Caki2 (cell line): ENCODE measurements at regions not wholly inside any gene's neighbourhood (a gene's known extent, or its start where the extent isn't known, plus 50 kb on each side); places are given as distances from the start of the nearest gene placed in this dataset.

Experiments
- DNase-seq: peaks from one replicate; pipeline ENCODE4 v3.0.0-alpha.2; 2015; ENCODE audit warnings: low read depth
- in situ Hi-C: cut with HindIII; loops from 2 replicates; pipeline ENCODE4 v1.10.0; 2016; ENCODE audit warnings: low sequenced_read_pairs, low pct_unique_long_range_greater_than_20kb, mixed read lengths

DNA sequence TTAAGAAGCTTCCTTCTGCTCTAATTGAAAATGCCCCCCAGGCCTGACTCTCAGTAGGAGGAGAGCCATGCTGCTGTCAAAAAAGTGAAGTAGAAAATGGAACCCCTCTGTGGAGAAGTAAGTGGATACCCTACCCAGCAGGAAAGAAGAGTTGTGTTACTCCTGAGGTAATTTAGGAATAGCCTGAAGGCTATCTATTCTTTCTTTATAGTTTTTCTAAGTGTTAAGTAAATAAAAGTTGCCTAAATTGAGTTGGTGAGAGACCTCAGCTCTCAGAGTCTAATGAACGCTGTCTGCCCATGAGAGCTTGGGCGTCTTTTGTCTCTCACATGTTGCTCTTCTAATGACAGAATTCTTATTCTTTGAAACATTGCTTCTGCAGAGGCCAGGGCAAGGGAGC is 116.2 kb downstream of the NSUN3 start:
- DNase-seq, result no peak
- in situ Hi-C loops, result no loop called here

DNA sequence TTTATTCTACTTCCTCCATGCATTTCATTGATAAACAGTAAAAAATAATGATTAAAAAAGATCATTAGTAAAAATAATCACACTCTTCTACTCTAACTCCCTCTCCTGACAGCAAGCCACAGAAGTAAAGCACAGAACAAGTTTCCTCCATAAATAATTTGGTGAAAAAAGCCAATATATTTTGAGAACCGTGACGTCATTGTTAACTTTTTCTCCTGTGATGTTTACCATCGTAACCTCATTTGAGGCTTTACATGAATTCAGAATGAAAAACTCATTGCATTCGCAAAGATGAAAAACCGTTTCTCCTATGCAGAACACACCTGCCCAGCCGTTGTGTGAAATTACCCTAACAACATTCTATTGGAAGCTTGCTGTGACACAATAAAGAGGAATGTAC is 120.7 kb downstream of the NSUN3 start:
- no peak for DNase-seq
- in situ Hi-C loops, result no loop called here

- in situ Hi-C loops, result no loop called here
- DNase-seq, result no peak
These were observed 121.9 kb downstream of the NSUN3 start for GRCh38 chr3:94184781-94185180.

- in situ Hi-C loops, result no loop called here
- DNase-seq, result no peak
These were observed 122.9 kb downstream of the NSUN3 start for GRCh38 chr3:94185753-94186152.

GRCh38 chr3:94187697-94188096 is 124.8 kb downstream of the NSUN3 start:
- in situ Hi-C loops, result no loop called here

DNA sequence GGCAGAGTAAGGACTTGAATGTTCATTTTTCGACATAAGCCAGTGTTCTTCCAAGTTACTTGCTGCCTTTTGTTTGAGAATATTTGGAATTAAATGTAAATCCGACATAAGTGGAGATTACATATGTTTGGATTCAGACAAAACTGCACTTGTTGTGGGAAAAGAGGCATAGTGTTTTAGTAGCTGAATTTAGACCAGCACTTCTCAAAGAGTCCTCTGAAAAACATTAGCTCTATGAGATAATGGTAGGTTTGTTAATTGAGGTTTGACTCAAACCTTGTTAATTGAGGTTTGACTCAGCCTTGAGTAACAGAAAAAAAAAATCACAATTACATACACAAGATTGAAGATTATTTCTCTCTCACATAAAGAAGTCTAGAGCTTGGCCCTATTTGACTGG is 132.5 kb downstream of the NSUN3 start:
- in situ Hi-C loops, result no loop called here
- DNase-seq, result no peak

More at GRCh38 chr3:94187697-94188096, 124.8 kb downstream of the NSUN3 start:
- no peak for DNase-seq

DNA sequence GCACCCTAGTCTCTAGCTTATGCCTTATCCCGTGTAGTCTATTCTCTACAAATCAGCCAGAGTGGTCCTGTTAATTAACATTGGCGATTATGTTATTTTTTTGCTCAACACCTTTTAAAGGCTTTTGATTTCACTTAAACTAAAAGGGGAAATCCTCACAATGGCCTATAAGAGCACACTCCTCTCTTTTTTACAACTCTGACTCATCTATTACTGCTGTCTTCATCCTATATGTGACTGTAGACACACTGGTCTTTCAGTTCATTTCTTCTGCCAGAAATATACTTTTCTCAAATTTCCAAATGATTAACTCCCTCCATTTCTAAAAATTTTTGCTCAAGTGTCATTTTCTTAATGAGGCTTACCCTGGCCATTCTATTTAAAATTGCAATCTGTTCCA is 143.4 kb downstream of the NSUN3 start:
- in situ Hi-C loops, result no loop called here
- no peak for DNase-seq

DNA sequence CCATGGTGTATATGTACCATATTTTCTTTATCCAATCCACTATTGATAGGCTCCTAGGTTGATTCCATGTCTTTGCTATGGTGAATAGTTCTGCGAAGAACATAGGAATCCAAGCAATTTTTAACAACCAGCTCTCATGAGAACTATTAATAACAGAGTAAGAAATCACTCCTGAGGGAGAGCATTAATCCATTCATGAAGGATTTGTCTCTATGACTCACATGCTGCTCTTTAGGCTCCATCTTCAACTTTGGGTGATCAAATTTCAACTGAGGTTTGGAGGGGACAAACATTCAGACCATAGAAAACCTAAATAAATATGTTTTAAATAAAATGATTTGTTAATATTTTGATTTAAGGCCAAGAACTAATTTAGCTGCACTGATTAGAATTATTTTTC is 147.4 kb downstream of the NSUN3 start:
- in situ Hi-C loops, result no loop called here
- no peak for DNase-seq

GRCh38 chr3:94217406-94217805 is 154.5 kb downstream of the NSUN3 start:
- no peak for DNase-seq
- in situ Hi-C loops, result no loop called here

DNA sequence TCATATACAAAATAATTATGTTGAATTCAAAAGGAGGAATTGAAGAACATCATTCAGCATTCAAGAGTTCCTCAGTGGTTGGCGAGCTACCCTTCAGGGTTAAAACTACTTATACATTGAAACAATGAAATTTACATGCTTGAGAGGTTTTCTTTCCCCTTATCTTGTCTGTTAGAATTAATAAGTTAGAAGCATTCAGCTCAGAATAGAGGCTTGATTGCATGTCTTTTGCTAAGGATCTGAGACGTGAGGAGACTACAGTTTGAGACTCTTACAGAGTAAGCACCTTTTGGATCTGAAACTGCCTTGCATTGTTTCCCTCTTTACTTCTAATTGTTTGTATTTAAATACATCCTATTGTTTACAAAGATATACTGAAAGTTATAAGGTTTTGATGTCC is 157.6 kb downstream of the NSUN3 start:
- in situ Hi-C loops, result no loop called here

GRCh38 chr3:94221829-94222228 is 159.0 kb downstream of the NSUN3 start:
- in situ Hi-C loops, result no loop called here

More for the DNA sequence above, 157.6 kb downstream of the NSUN3 start:
- DNase-seq, result no peak

DNA sequence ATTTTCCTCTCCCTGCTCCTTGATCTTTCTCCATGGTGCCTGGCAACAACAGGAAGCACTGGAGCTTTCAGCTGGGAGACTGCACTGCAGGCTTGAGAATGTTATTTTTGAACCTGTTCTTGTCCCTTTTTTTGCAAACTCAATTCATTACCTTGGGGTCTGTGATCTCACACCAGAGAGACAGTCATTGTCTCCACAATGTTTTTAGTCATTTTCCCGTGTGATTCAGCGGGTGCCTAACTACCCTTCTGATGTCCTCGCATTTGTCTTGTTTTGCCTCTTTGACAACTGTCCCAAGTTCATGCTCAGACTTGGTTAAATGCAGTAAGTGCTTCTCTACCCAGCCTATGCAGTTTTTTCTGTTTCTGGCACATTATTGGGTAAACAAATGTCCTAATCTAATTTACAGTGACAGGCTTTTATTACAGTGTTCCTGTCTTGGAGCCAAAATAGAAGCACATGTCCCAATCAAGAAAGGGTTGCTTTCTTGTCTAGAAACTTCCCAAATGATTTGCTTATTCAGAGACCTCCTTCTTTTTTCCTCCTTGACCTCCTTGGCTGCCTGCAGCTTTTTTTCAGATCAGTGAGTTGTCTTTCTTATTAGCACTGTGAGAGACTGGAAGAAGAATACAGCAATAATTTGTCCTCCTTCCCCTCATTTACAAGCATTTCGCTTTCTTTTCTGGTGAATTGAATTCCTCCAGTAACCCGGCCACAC is 162.4 kb downstream of the NSUN3 start:
- in situ Hi-C loops, result no loop called here
- DNase-seq, result no peak

More at GRCh38 chr3:94221829-94222228, 159.0 kb downstream of the NSUN3 start:
- no peak for DNase-seq

GRCh38 chr3:94226078-94226477 is 163.2 kb downstream of the NSUN3 start:
- no peak for DNase-seq
- in situ Hi-C loops, result no loop called here

- in situ Hi-C loops, result no loop called here
- DNase-seq, result no peak
These were observed 170.1 kb downstream of the NSUN3 start for GRCh38 chr3:94232921-94233320.

DNA sequence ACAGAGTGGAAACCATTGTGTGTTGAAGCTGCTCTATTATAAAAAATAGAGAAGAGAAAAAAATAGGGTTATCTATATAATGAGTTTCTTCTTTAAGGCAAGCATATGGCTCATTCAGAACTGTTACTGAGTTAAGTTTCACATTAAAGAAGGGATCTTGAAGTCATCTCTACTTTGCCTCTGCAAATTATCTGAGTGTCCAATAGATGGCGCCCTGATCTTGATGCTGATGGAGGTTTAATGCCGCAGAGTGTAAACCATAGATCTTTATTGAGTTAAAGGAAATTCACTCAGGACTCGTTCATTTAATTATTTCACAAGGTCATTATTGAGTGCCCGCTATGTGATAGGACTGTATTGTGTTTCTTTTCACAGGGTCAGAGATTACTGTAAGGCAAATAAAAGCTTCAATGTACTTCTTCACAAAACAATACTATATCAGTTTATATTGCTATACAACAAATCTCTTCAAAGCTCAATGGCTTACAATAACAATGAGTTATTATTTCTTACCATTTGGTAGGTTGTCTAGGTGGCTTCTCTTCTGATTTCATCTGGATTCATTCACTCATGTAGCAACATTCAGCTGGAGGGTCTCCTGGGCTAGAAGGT is 171.4 kb downstream of the NSUN3 start:
- DNase-seq, result peak; percentile 14
- in situ Hi-C loops, result no loop called here

GRCh38 chr3:94241986-94242385 is 179.1 kb downstream of the NSUN3 start:
- in situ Hi-C loops, result no loop called here
- no peak for DNase-seq

GRCh38 chr3:94246171-94246570 is 183.3 kb downstream of the NSUN3 start:
- DNase-seq, result no peak
- in situ Hi-C loops, result no loop called here

DNA sequence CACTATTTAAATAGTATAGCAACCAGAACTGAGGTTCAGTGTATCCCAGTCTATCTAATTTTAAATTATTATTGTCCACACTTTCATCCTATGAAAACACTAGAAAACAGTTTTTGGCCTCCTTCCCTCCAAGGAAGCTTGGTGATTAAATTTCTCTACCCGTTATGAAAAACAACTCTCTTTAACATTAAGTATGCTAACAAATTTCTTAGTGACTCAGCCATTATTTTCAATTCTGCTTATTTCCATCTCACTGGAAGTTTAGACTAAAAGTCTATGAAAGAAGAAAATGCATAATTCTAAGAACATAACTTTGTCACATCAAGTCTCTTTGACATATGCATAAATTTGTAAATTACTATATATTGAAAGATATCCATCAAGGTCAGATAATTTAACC is 185.2 kb downstream of the NSUN3 start:
- no peak for DNase-seq
- in situ Hi-C loops, result no loop called here

DNA sequence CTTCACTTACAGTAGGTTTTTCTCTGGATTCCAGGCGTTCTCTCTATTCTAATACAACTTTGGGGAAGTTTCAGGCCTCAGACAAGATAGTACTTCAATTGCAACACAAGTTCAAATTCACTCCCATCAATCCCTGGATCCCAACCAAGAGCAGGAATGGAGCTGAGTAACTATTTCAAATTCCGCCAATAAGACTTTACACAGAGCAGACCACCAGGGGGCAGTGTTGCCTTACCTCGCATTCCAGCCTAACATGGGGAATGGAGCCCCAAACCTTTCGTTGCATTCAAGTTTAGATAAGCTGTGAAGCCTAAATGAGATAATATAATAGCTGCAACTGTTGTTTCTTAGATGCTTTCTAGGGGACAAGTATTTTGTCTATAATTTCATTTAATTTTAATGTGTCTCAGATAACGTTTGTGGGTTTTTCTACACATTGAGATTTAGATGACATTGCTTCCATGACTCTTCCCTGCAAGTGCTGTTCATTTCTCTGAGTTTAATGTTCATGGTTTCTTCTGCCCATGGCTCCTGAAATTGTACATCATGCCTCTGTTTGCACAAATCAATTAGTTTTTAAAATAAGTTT is 186.7 kb downstream of the NSUN3 start:
- in situ Hi-C loops, result no loop called here
- DNase-seq, result peak; percentile 31

DNA sequence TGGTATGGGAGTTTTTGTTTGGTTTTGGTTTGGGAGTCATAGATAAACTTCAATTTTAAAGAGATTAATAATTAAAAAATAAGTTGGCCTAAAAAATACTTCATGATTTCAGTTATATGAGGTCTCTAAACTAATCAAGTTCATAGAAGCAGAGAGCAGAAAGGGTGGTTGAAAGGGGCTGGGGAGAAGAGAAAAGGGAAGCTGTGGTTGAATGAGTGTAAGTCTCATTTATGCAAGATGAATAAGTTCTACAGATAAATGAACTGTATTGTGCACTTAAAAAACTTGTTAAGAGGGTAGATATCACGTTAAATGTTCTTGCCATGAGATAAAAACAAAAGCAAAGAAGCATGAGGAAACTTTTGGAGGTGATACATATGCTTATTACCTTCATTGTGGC is 188.7 kb downstream of the NSUN3 start:
- DNase-seq, result no peak
- in situ Hi-C loops, result no loop called here
